ENCODE measurements at regions not wholly inside any gene's neighbourhood (a gene's known extent, or its start where the extent isn't known, plus 50 kb on each side); places are given as distances from the start of the nearest gene placed in this dataset. TPM values are rescaled to one million over a fixed set of nuclear protein-coding genes. Genes with fewer than 3 reads are reported as not detected.

DNA sequence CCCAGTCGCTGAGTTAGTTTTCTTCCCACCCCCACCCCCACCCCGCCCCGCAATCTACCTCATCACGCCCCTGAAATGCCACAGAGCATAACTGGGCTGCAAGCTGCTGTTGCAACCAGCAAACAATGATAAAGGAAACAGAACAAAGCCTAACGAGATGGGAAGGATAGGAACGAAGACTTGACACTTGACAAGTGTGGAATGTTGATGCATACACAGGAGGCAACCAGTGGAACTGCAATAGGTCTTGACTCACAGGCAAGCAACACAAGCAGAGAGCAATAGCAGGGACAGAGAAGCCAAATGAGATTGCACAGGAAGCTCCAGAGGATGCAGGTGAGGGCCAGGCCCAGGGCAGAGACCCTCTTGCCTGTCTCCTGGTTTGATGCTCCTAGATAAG, 225.9 kb downstream of the IGSF11 start:
- DNase-seq: no peak
- no peak for ATAC-seq
- intact Hi-C loops (cut with micrococcal nuclease): no loop called here

GRCh38 chr3:118809696-118810498, 224.7 kb downstream of the IGSF11 start:
- intact Hi-C loops (cut with micrococcal nuclease): no loop called here
- DNase-seq (no peak), ATAC-seq (no peak)

DNA sequence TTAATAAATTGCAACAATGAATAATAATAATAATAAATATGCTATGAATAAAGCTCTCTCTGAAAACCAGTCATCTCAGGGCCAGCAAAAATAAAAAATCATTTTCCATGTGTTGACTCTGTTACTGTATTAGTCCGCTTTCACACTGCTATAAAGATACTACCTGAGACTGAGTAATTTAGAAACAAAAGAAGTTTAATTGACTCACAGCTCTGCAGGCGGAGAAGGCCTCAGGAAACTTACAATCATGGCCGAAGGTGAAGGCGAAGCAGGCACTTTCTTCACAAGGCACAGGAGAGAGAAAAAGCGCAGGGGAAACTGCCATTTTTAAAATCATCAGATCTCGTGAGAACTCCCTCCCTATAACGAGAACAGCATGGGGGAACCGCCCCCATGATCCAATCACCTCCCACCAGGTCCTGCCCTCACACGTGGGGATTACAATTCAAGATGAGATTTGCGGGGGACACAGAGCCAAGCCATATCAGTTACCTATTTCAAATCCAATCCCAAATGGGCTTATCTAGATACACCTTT, 224.1 kb downstream of the IGSF11 start:
- DNase-seq (no peak), ATAC-seq (no peak)
- intact Hi-C loops (cut with micrococcal nuclease): no loop called here

DNA sequence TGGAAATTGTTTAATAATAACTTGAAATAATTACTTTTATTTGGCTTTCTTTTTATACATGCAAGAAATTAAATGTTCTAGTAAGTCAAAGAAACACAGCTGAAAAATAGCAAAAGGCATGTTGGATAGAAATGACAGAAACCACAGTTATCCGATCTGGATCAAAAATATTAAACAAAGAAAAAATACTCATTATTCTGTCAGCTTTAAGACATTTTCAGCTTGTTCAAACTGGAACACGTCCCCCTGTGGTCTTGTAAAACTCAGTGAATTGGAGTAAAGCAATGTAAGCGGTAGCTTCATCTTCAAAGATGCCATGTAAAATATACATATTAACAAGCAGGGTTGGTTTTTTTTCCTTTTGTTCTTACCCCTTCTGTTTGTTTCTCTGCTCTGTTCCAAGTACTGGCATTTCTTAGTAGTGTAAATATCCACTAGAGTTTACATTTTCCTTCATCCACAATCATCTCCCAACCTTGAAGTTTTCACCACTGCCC, 223.4 kb downstream of the IGSF11 start:
- intact Hi-C loops (cut with micrococcal nuclease): no loop called here

GRCh38 chr3:118813472-118813871, 221.2 kb downstream of the IGSF11 start:
- DNase-seq (no peak), ATAC-seq (no peak)
- intact Hi-C loops (cut with micrococcal nuclease): no loop called here

More for the DNA sequence above, 223.4 kb downstream of the IGSF11 start:
- no peak for DNase-seq
- no peak for ATAC-seq

GRCh38 chr3:118817748-118818165, 216.9 kb downstream of the IGSF11 start:
- intact Hi-C loops (cut with micrococcal nuclease): no loop called here
- peak; percentile 35 for ATAC-seq

DNA sequence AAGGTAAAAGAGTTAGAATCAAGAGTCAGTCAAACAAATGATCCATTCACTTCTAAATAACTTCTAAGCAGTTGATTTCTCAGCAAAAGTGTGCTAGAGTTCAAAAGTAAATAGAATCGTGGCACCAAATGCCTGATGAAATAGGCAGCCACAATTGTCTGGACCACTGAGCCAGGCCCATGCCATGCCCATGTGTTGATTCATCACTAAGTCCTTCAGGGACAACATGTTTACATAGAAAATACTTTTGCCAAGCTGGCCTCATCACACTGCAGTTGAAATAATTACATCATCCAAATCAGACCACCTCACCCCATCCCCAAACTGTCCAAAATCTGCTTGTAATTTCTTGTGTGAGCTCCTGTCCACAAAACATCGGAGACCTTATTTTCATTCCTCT, 216.3 kb downstream of the IGSF11 start:
- no peak for ATAC-seq
- DNase-seq: no peak
- intact Hi-C loops (cut with micrococcal nuclease): no loop called here

More at GRCh38 chr3:118817748-118818165, 216.9 kb downstream of the IGSF11 start:
- DNase-seq: no peak

DNA sequence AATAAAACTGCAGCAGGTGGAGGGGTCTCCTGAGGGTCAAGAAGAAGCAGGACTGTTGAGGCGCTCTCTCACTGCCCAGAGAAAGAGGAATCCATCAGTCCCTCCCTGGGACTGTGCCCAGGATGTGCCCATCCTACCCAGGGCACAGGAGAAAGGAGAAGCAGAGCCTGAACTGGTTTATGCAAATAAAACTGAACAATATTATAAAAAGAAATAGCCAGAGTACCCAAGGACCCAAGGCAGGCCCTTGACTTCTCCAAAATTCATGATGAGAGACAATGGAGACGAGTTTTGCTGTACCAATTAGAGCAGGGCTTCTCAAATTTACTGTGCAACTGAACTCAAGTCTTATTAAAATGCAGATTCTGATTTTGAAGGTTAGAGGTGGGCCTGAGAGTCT, 211.0 kb downstream of the IGSF11 start:
- DNase-seq: no peak
- intact Hi-C loops (cut with micrococcal nuclease): no loop called here
- no peak for ATAC-seq

DNA sequence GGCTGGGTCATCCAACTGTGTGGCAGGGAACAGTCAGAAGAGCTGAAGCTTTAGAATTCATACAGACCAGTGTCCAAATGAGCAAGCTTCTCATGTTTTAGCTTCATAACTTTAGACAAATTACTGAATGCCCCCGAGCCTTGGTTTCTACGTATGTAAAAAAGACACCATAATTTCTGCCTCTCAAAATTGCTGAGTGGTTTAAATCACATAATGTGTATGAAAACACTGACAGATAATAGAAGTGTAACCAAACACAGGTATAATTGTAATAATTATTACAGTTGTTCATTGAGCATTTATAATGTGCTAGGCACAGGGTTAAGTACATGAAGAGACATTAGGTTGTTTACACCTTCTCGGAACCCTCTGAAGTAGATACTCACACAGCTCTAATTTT, 207.2 kb downstream of the IGSF11 start:
- DNase-seq (no peak), ATAC-seq (no peak)
- intact Hi-C loops (cut with micrococcal nuclease): no loop called here

- intact Hi-C loops (cut with micrococcal nuclease): no loop called here
- no peak for ATAC-seq
These were observed 206.3 kb downstream of the IGSF11 start for GRCh38 chr3:118828351-118828750.

DNA sequence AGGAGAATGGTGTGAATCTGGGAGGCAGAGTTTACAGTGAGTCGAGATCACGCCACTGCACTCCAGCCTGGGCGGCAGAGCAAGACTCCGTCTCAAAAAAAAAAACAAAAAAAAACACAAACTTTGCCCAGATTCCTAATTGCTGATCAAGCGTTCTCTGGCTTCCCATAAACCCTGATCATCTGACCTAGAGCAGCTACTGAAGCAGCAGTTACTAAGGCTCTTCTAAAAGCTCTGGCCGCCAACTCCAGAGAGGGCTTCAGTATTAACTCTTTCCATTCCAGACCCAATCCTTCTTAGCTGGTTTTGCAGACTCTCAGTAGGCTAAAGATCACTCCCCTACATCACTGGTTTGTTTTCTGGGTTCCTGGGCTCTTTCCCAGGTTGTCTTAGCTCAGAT, 201.6 kb downstream of the IGSF11 start:
- no peak for DNase-seq
- intact Hi-C loops (cut with micrococcal nuclease): no loop called here
- no peak for ATAC-seq

More at GRCh38 chr3:118828351-118828750, 206.3 kb downstream of the IGSF11 start:
- DNase-seq: no peak

DNA sequence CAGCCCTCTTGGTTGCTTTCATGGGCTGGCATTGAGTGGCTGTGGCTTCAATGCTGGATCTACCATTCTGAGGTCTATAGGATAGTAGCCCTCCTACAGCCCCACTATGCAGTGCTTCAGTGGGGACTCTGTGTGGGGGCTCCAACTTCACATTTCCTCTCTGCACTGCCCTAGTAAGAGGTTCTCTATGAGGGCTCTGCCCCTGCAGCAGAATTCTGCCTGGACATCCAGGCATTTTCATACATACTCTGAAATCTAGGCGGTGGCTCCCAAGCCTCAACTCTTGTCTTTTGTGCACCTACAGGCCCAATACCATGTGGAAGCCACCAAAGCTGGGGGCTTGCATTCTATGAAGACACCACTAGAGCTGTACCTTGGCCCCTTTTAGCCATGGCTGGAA, 195.8 kb downstream of the IGSF11 start:
- intact Hi-C loops (cut with micrococcal nuclease): no loop called here
- DNase-seq: no peak
- no peak for ATAC-seq

DNA sequence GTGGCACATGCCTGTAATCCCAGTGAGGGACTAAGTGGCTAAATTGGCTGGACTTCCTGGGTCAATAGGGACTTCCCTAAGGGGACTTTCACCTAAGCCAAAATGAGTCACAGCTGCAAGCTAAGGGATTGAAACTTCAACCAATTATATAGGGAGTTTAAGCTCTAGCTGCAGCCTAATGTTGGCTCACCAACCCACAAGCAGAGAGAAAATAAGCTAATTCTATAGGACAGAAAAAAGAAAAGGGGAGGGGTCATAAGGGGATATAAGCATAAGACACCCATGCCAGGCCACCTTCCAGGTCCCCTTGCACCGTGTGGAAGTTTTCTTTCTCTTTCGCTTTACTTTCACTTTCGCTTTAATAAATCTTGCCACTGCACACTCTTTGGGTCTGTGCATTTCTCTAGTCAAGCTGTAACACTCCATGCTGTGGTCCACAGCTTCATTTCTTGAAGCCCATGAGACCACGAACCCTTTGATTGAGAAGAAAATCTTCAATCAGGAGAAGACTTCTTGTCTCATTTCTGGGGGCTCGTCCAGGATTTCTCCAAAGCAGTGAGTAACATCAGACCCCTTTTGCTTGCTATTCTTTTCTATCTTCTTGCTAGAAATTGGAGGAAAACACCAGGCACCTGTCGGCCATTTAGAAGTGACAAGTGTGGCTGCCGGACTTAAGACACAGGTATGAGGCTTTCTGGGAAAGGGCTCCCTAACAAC, 192.3 kb downstream of the IGSF11 start:
- no peak for ATAC-seq
- no peak for DNase-seq
- intact Hi-C loops (cut with micrococcal nuclease): no loop called here

DNA sequence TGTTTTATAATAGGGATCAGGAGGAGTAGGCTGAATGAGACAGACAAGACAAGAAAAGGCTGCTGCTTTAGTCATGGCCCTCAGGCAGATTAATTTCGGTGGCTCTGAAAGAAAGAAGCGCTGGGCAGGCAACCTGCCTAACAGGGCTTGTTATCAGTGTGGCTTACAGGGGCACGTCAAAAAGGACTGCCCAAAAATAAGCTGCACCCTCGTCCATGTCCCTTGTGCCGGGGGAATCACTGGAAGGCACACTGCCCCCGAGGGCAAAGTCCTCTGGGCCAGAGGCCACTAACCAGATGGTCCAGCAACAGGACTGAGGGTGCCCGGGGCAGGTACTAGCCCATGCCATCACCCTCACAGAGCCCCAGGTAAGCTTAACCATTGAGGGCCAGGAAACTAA, 188.5 kb downstream of the IGSF11 start:
- ATAC-seq (no peak), DNase-seq (no peak)
- intact Hi-C loops (cut with micrococcal nuclease): no loop called here

Small RNAs in the stretch of these regions (microRNA-seq; reads per million reads assigned to microRNA genes)
- gene MIR4447 (ENCODE audit: borderline number of aligned reads): not detected

Measured in left ventricle myocardium superior (tissue), 1 donor.